Liver (tissue), 7 donors: ENCODE measurements at regions not wholly inside any gene's neighbourhood (a gene's known extent, or its start where the extent isn't known, plus 50 kb on each side); places are given as distances from the start of the nearest gene placed in this dataset.

Source experiments
- DNase-seq: peaks from one replicate; pipeline ENCODE4 v3.0.0-alpha.2; 2017; ENCODE audit warnings: low spot score
- H3K27ac ChIP-seq, 2 donors: one replicate each; pipeline ENCODE4 v1.7.0; 2013; ENCODE audit warnings: inconsistent platforms in 2 of 2, low read length in 2 of 2, control low read depth in 1 of 2, low read depth in 1 of 2, mild to moderate bottlenecking in 1 of 2
- H3K27me3 ChIP-seq, 4 donors: one replicate each; pipeline versions ENCODE4 v1.6.1 to v1.7.0; 2013; ENCODE audit warnings: low read length in 3 of 4, inconsistent platforms in 1 of 4, mild to moderate bottlenecking in 1 of 4, moderate library complexity in 1 of 4; ENCODE audit not compliant: control insufficient read depth in 4 of 4, insufficient read depth in 4 of 4
- H3K36me3 ChIP-seq, 4 donors: one replicate each; pipeline versions ENCODE4 v1.6.1 to v1.7.0; 2013; ENCODE audit warnings: low read length in 3 of 4, mild to moderate bottlenecking in 3 of 4, low read depth in 1 of 4, moderate library complexity in 1 of 4; ENCODE audit not compliant: control insufficient read depth in 4 of 4, insufficient read depth in 3 of 4
- H3K4me1 ChIP-seq, 4 donors: one replicate each; pipeline versions ENCODE4 v1.6.1 to v1.7.0; 2013; ENCODE audit warnings: low read length in 3 of 4, mild to moderate bottlenecking in 3 of 4, moderate library complexity in 1 of 4; ENCODE audit not compliant: control insufficient read depth in 4 of 4, insufficient read depth in 4 of 4
- H3K4me3 ChIP-seq, 3 donors: one replicate each; pipeline versions ENCODE4 v1.6.1 to v1.7.0; 2013; ENCODE audit warnings: low read length in 3 of 3, control low read depth in 1 of 3, low read depth in 1 of 3, mild to moderate bottlenecking in 1 of 3
- H3K9ac ChIP-seq, 2 donors: one replicate each; pipeline ENCODE4 v1.7.0; 2013; ENCODE audit warnings: low read length in 2 of 2, mild to moderate bottlenecking in 2 of 2, moderate library complexity in 2 of 2, control low read depth in 1 of 2, low read depth in 1 of 2
- H3K9me3 ChIP-seq, 4 donors: one replicate each; pipeline versions ENCODE4 v1.6.1 to v1.7.0; 2013; ENCODE audit warnings: low read length in 3 of 4; ENCODE audit not compliant: control insufficient read depth in 4 of 4
- ATF3 ChIP-seq: IDR thresholded peaks from 2 replicates; pipeline ENCODE4 v1.6.1; 2016; ENCODE audit warnings: antibody characterized with exemption
- FOXA1 ChIP-seq: IDR thresholded peaks from 2 replicates; pipeline ENCODE4 v1.6.1; 2016; ENCODE audit warnings: antibody characterized with exemption
- FOXA2 ChIP-seq: IDR thresholded peaks from 2 replicates; pipeline ENCODE4 v1.6.1; 2016; ENCODE audit warnings: antibody characterized with exemption
- JUND ChIP-seq, 2 donors: IDR thresholded peaks; 2 replicates each; pipeline ENCODE4 v1.6.1; 2016; ENCODE audit warnings: antibody characterized with exemption in 2 of 2
- NR2F2 ChIP-seq: IDR thresholded peaks from 2 replicates; pipeline ENCODE4 v1.6.1; 2016; ENCODE audit warnings: antibody characterized with exemption
- RAD21 ChIP-seq, 2 donors: IDR thresholded peaks; 2 replicates each; pipeline ENCODE4 v1.6.1; 2016; ENCODE audit warnings: antibody characterized with exemption in 2 of 2, mild to moderate bottlenecking in 2 of 2
- RXRA ChIP-seq, 2 donors: IDR thresholded peaks; 2 replicates each; pipeline ENCODE4 v1.6.1; 2017 to 2018; ENCODE audit warnings: antibody characterized with exemption in 2 of 2, mild to moderate bottlenecking in 1 of 2
- SP1 ChIP-seq: IDR thresholded peaks from 2 replicates; pipeline ENCODE4 v1.6.1; 2018; ENCODE audit warnings: antibody characterized with exemption, mild to moderate bottlenecking
- TAF1 ChIP-seq: conservative IDR thresholded peaks from 2 replicates; pipeline ENCODE4 v1.6.1; 2016; ENCODE audit warnings: antibody characterized with exemption, mild to moderate bottlenecking
- YY1 ChIP-seq: IDR thresholded peaks from 2 replicates; pipeline ENCODE4 v1.6.1; 2016; ENCODE audit warnings: antibody characterized with exemption, mild to moderate bottlenecking
- WGBS: extraction: QIAGEN DNeasy Blood & Tissue Kit; methylation state at CpG from one replicate; pipeline ENCODE4 v1.1.7; 2013; 5-methylcytosine and 5-hydroxymethylcytosine counted together
- TF ChIP-seq, protein P1 (sequence below): IDR thresholded peaks from 2 replicates; pipeline ENCODE4 v1.6.1; 2016; ENCODE audit warnings: antibody characterized with exemption, mild to moderate bottlenecking
- TF ChIP-seq, protein P2 (sequence below): IDR thresholded peaks from 2 replicates; pipeline ENCODE4 v1.6.1; 2016; ENCODE audit warnings: antibody characterized with exemption
- TF ChIP-seq, protein P3 (sequence below): IDR thresholded peaks from 2 replicates; pipeline ENCODE4 v1.6.1; 2016; ENCODE audit warnings: antibody characterized with exemption
- donor health status: healthy.
- donor health status: healthy.
- donor health status: healthy.
- donor health status: healthy.

DNA sequence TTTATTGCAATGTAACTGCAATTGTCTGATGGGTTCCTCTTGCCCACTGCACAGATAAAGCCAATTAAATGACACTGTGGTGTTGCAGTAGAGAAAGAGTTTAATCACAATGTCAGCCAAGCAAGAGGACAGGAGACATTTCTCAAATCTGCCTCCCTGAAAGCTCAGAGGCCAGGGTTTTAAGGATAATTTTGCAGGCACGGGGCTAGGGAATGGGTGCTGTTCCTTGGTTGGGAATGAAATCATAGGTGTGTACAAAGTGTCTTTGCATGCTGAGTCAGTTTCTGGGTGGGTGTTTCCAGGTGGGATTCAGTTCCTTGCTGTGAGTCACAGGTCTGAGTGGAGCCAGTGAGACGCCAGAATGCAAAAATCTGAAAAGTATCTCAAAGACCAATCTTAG, 271.4 kb downstream of the DOK5 start:
- no peak for DNase-seq
- Histone ChIP-seq H3K27ac (no peak overlapping the region), H3K27me3 (peaks cover 0 to 3% (median 0%) of the 10 kb centered on the region in 4 donors), H3K36me3 (no peaks in the 10 kb centered on the region), H3K4me3 (no peak overlapping the region), H3K9ac (no peak overlapping the region), H3K9me3 (peaks cover 0 to 6% (median 3%) of the 10 kb centered on the region in 4 donors), H3K4me1 (no peaks in the 10 kb centered on the region)
- TF ChIP-seq NR2F2 (no peak), RXRA (IDR thresholded peaks at IDR 0.05) (no peak), TAF1 (no peak), RAD21 (IDR thresholded peaks at IDR 0.05) (no peak)
- WGBS, result 65% methylated on average over 2 of the region's 2 CpGs

GRCh38 chr20:54745780-54746179, 270.4 kb downstream of the DOK5 start:
- DNase-seq, result no peak
- Histone ChIP-seq H3K27ac (no peak overlapping the region), H3K36me3 (no peaks in the 10 kb centered on the region), H3K9me3 (peaks cover 0 to 6% (median 3%) of the 10 kb centered on the region in 4 donors), H3K27me3 (peaks cover 0 to 3% (median 0%) of the 10 kb centered on the region in 4 donors), H3K4me3 (no peak overlapping the region), H3K4me1 (no peaks in the 10 kb centered on the region), H3K9ac (no peak overlapping the region)
- WGBS, result 74% methylated on average over 5 of the region's 5 CpGs
- TF ChIP-seq TAF1 (no peak), FOXA2 (no peak), JUND (IDR thresholded peaks at IDR 0.05) (no peak), FOXA1 (no peak), SP1 (no peak), RXRA (IDR thresholded peaks at IDR 0.05) (no peak), YY1 (no peak), ATF3 (no peak)
- TF ChIP-seq, protein P1, sequence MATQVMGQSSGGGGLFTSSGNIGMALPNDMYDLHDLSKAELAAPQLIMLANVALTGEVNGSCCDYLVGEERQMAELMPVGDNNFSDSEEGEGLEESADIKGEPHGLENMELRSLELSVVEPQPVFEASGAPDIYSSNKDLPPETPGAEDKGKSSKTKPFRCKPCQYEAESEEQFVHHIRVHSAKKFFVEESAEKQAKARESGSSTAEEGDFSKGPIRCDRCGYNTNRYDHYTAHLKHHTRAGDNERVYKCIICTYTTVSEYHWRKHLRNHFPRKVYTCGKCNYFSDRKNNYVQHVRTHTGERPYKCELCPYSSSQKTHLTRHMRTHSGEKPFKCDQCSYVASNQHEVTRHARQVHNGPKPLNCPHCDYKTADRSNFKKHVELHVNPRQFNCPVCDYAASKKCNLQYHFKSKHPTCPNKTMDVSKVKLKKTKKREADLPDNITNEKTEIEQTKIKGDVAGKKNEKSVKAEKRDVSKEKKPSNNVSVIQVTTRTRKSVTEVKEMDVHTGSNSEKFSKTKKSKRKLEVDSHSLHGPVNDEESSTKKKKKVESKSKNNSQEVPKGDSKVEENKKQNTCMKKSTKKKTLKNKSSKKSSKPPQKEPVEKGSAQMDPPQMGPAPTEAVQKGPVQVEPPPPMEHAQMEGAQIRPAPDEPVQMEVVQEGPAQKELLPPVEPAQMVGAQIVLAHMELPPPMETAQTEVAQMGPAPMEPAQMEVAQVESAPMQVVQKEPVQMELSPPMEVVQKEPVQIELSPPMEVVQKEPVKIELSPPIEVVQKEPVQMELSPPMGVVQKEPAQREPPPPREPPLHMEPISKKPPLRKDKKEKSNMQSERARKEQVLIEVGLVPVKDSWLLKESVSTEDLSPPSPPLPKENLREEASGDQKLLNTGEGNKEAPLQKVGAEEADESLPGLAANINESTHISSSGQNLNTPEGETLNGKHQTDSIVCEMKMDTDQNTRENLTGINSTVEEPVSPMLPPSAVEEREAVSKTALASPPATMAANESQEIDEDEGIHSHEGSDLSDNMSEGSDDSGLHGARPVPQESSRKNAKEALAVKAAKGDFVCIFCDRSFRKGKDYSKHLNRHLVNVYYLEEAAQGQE, result no peak
- TF ChIP-seq, protein P2, sequence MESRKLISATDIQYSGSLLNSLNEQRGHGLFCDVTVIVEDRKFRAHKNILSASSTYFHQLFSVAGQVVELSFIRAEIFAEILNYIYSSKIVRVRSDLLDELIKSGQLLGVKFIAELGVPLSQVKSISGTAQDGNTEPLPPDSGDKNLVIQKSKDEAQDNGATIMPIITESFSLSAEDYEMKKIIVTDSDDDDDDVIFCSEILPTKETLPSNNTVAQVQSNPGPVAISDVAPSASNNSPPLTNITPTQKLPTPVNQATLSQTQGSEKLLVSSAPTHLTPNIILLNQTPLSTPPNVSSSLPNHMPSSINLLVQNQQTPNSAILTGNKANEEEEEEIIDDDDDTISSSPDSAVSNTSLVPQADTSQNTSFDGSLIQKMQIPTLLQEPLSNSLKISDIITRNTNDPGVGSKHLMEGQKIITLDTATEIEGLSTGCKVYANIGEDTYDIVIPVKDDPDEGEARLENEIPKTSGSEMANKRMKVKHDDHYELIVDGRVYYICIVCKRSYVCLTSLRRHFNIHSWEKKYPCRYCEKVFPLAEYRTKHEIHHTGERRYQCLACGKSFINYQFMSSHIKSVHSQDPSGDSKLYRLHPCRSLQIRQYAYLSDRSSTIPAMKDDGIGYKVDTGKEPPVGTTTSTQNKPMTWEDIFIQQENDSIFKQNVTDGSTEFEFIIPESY, result no peak
- TF ChIP-seq, protein P3, sequence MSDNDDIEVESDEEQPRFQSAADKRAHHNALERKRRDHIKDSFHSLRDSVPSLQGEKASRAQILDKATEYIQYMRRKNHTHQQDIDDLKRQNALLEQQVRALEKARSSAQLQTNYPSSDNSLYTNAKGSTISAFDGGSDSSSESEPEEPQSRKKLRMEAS, result no peak

- no peak overlapping the region for H3K4me3 ChIP-seq
- H3K27ac ChIP-seq, result no peak overlapping the region
- WGBS, result 76% methylated on average over 2 of the region's 2 CpGs
- peaks cover 0 to 3% (median 1%) of the 10 kb centered on the region in 4 donors for H3K27me3 ChIP-seq
- TF ChIP-seq NR2F2, result no peak
- TF ChIP-seq, protein P3, result no peak
- no peak for TF ChIP-seq RXRA (IDR thresholded peaks at IDR 0.05)
- no peak for TF ChIP-seq ATF3
- no peak for TF ChIP-seq JUND (IDR thresholded peaks at IDR 0.05)
- DNase-seq, result no peak
- H3K9ac ChIP-seq, result no peak overlapping the region
- H3K4me1 ChIP-seq, result no peaks in the 10 kb centered on the region
- H3K36me3 ChIP-seq, result no peaks in the 10 kb centered on the region
- peaks cover 0 to 6% (median 3%) of the 10 kb centered on the region in 4 donors for H3K9me3 ChIP-seq
These were observed 268.7 kb downstream of the DOK5 start for GRCh38 chr20:54744097-54744496.
